B cell (primary cell): ENCODE measurements at regions not wholly inside any gene's neighbourhood (a gene's known extent, or its start where the extent isn't known, plus 50 kb on each side); places are given as distances from the start of the nearest gene placed in this dataset.

Source experiments
- ATAC-seq: fragments of 200-7000 bp; cut with Tn5 transposase; one replicate; pipeline ENCODE4 v1.10.0; 2021; ENCODE audit warnings: low read depth, mild to moderate bottlenecking, moderate number of reproducible peaks, moderate library complexity
- CTCF ChIA-PET: fragments of 350-600 bp; sonication (Branson Sonifier 250); formaldehyde crosslinking; loops from one replicate; lab custom pipeline; 2021; ENCODE audit warnings: antibody characterized with exemption, inconsistent platforms; lab: Charles Lee
- POLR2A ChIA-PET: fragments of 350-600 bp; sonication (Branson Sonifier 250); formaldehyde crosslinking; loops from one replicate; lab custom pipeline; 2021; ENCODE audit warnings: antibody characterized with exemption; lab: Charles Lee
- DNase-seq: peaks from one replicate; pipeline ENCODE4 v3.0.0; 2013
- H2AFZ ChIP-seq: 2 replicates; pipeline ENCODE4 v1.6.1; 2012; ENCODE audit warnings: mild to moderate bottlenecking, low read depth, low read length; ENCODE audit not compliant: insufficient read depth, poor library complexity, severe bottlenecking
- H3K27ac ChIP-seq, 2 donors: 1 replicate in 1 of 2; 2 replicates in 1 of 2; pipeline ENCODE4 v1.5.1; 2012 to 2013; ENCODE audit warnings: low read length in 2 of 2, mild to moderate bottlenecking in 2 of 2, moderate library complexity in 1 of 2
- H3K27me3 ChIP-seq, 4 experiments: fragments of 200-600 bp in 1 of 4; sonication (generic) in 1 of 4; replicated peaks in 1 of 4; 1 replicate in 2 of 4; 2 replicates in 2 of 4; pipeline versions ENCODE4 v1.6.1 to v1.7.0; 2013 to 2016; ENCODE audit warnings: low read length in 3 of 4, mild to moderate bottlenecking in 2 of 4, mixed read lengths in 1 of 4, moderate library complexity in 1 of 4; ENCODE audit not compliant: insufficient read depth in 4 of 4, control insufficient read depth in 3 of 4; ENCODE audit errors: control extremely low read depth in 1 of 4
- H3K36me3 ChIP-seq, 2 experiments: replicated peaks in 1 of 2; 1 replicate in 1 of 2; 2 replicates in 1 of 2; pipeline versions ENCODE4 v1.6.1 to v1.7.1; 2013; ENCODE audit warnings: low read length in 1 of 2; ENCODE audit not compliant: insufficient read depth in 2 of 2, control insufficient read depth in 1 of 2; ENCODE audit errors: control extremely low read depth in 1 of 2, extremely low read depth in 1 of 2
- H3K4me1 ChIP-seq, 2 donors: fragments of 200-600 bp in 1 of 2; sonication (generic) in 1 of 2; 1 replicate in 1 of 2; 2 replicates in 1 of 2; pipeline versions ENCODE4 v1.5.1 to v1.6.1; 2013 to 2017; ENCODE audit warnings: low read length in 2 of 2; ENCODE audit not compliant: control insufficient read depth in 2 of 2, insufficient read depth in 2 of 2
- H3K4me2 ChIP-seq: replicated peaks from 2 replicates; pipeline ENCODE3; 2012; ENCODE audit warnings: mild to moderate bottlenecking, low read depth, low read length; ENCODE audit not compliant: poor library complexity, severe bottlenecking
- H3K4me3 ChIP-seq, 5 experiments: fragments of 200-600 bp in 1 of 5; sonication (generic) in 1 of 5; 1 replicate in 3 of 5; 2 replicates in 2 of 5; pipeline versions ENCODE4 v1.5.1 to v1.7.0; 2011 to 2016; ENCODE audit warnings: low read length in 4 of 5, mild to moderate bottlenecking in 4 of 5, low read depth in 2 of 5, control low read depth in 1 of 5, moderate library complexity in 1 of 5; ENCODE audit not compliant: insufficient read depth in 1 of 5; ENCODE audit errors: control extremely low read depth in 1 of 5, extremely low read depth in 1 of 5
- H3K79me2 ChIP-seq: fragments of 200-600 bp; sonication (generic); one replicate; pipeline ENCODE4 v1.6.0; 2016; ENCODE audit warnings: low read length; ENCODE audit not compliant: control insufficient read depth, insufficient read depth
- H3K9ac ChIP-seq: fragments of 200-600 bp; sonication (generic); 2 replicates; pipeline ENCODE4 v1.6.1; 2017; ENCODE audit warnings: mild to moderate bottlenecking, low read length, moderate library complexity
- H3K9me3 ChIP-seq, 3 donors: one replicate each; pipeline versions ENCODE4 v1.6.1 to v1.7.1; 2013; ENCODE audit warnings: low read length in 2 of 3; ENCODE audit not compliant: control insufficient read depth in 2 of 3, insufficient read depth in 1 of 3; ENCODE audit errors: control extremely low read depth in 1 of 3
- H4K20me1 ChIP-seq: 2 replicates; pipeline ENCODE4 v1.6.0; 2012; ENCODE audit warnings: mild to moderate bottlenecking, low read length; ENCODE audit not compliant: insufficient read depth, control insufficient read depth, poor library complexity, severe bottlenecking
- H3K27ac Mint-ChIP-seq: one replicate; pipeline ENCODE4 v1.8.0; 2021; ENCODE audit warnings: mixed read lengths
- H3K27me3 Mint-ChIP-seq: one replicate; pipeline ENCODE4 v1.8.0; 2021; ENCODE audit warnings: mixed read lengths
- H3K4me1 Mint-ChIP-seq: one replicate; pipeline ENCODE4 v1.8.0; 2021; ENCODE audit warnings: mixed read lengths
- H3K4me3 Mint-ChIP-seq: one replicate; pipeline ENCODE4 v1.8.0; 2021; ENCODE audit warnings: mixed read lengths
- H3K9me3 Mint-ChIP-seq: one replicate; pipeline ENCODE4 v1.8.0; 2022; ENCODE audit warnings: mixed read lengths; ENCODE audit not compliant: insufficient read depth
- CTCF ChIP-seq: fragments of 200-600 bp; IDR thresholded peaks from one replicate; pipeline ENCODE4 v1.8.0; 2022; ENCODE audit warnings: antibody characterized with exemption, mild to moderate bottlenecking
- EZH2 ChIP-seq: IDR thresholded peaks from 2 replicates; pipeline ENCODE4 v1.6.1; 2012; ENCODE audit warnings: borderline replicate concordance, low read depth, mild to moderate bottlenecking, moderate library complexity, low read length; ENCODE audit not compliant: insufficient read depth, poor library complexity, severe bottlenecking
- WGBS: methylation state at CpG from one replicate; pipeline ENCODE4 v1.1.5; 2013; ENCODE audit warnings: missing lambda C conversion rate; ENCODE audit not compliant: insufficient coverage; 5-methylcytosine and 5-hydroxymethylcytosine counted together
- intact Hi-C: fragments of 100-400 bp; cut with micrococcal nuclease; formaldehyde crosslinking; loops from one replicate; pipeline ENCODE4 v1.10.0; 2022

GRCh38 chr10:21402606-21403083, 122.8 kb downstream of the SKIDA1 start:
- ChIA-PET POLR2A (no interaction called here), CTCF (no interaction called here)
- H3K27ac Mint-ChIP-seq = no peak overlapping the region
- H3K4me1 Mint-ChIP-seq = no peaks in the 10 kb centered on the region
- no peak overlapping the region for H3K9ac ChIP-seq
- WGBS = 86% methylated on average over 1 of the region's 4 CpGs
- no peak for TF ChIP-seq EZH2
- no peak for TF ChIP-seq CTCF
- no peak overlapping the region for H3K4me3 Mint-ChIP-seq
- intact Hi-C loops = no loop called here
- peaks cover 0 to 6% (median 0%) of the 10 kb centered on the region in 3 donors for H3K9me3 ChIP-seq
- DNase-seq (no peak), ATAC-seq (no peak)
- peaks cover 9% of the 10 kb centered on the region for H3K27me3 Mint-ChIP-seq
- no peak overlapping the region for H3K4me2 ChIP-seq
- no peaks in the 10 kb centered on the region for H3K36me3 ChIP-seq
- no peak overlapping the region for H2AFZ ChIP-seq
- no peaks in the 10 kb centered on the region for H3K27me3 ChIP-seq
- no peaks in the 10 kb centered on the region for H3K79me2 ChIP-seq
- no peaks in the 10 kb centered on the region for H4K20me1 ChIP-seq
- H3K9me3 Mint-ChIP-seq = no peaks in the 10 kb centered on the region
- H3K4me1 ChIP-seq = no peaks in the 10 kb centered on the region
- H3K4me3 ChIP-seq = no peak overlapping the region
- no peak overlapping the region for H3K27ac ChIP-seq

- H2AFZ ChIP-seq = no peak overlapping the region
- H3K4me3 ChIP-seq = no peak overlapping the region
- no peaks in the 10 kb centered on the region for H3K79me2 ChIP-seq
- H3K4me1 ChIP-seq = no peaks in the 10 kb centered on the region
- H3K4me2 ChIP-seq = no peak overlapping the region
- no peaks in the 10 kb centered on the region for H3K4me1 Mint-ChIP-seq
- H3K9ac ChIP-seq = no peak overlapping the region
- H3K27ac Mint-ChIP-seq = no peak overlapping the region
- CTCF ChIA-PET = no interaction called here
- POLR2A ChIA-PET = no interaction called here
- H3K9me3 Mint-ChIP-seq = no peaks in the 10 kb centered on the region
- H3K27ac ChIP-seq = no peak overlapping the region
- intact Hi-C loops = no loop called here
- H3K27me3 ChIP-seq = no peaks in the 10 kb centered on the region
- WGBS = no CpG with 5 or more reads among the region's 2 CpGs
- no peak overlapping the region for H3K4me3 Mint-ChIP-seq
- peaks cover 0 to 6% (median 0%) of the 10 kb centered on the region in 3 donors for H3K9me3 ChIP-seq
- no peaks in the 10 kb centered on the region for H4K20me1 ChIP-seq
- ATAC-seq (no peak), DNase-seq (no peak)
- peaks cover 10% of the 10 kb centered on the region for H3K27me3 Mint-ChIP-seq
- H3K36me3 ChIP-seq = no peaks in the 10 kb centered on the region
- TF ChIP-seq EZH2 = no peak
- no peak for TF ChIP-seq CTCF
Measured at GRCh38 chr10:21401196-21401595, 124.3 kb downstream of the SKIDA1 start.
